Erythroblast (primary cell): ENCODE measurements at regions not wholly inside any gene's neighbourhood (a gene's known extent, or its start where the extent isn't known, plus 50 kb on each side); places are given as distances from the start of the nearest gene placed in this dataset.

Source experiments
- GATA1 ChIP-seq: IDR thresholded peaks from 2 replicates; pipeline ENCODE4 v1.6.1; 2011; ENCODE audit warnings: low read depth, mild to moderate bottlenecking, control low read depth, low read length, moderate library complexity
- POLR2A ChIP-seq: IDR thresholded peaks from 2 replicates; pipeline ENCODE4 v1.6.1; 2011; ENCODE audit warnings: mild to moderate bottlenecking, low read length

- TF ChIP-seq POLR2A = no peak
- no peak for TF ChIP-seq GATA1
These were observed 813.7 kb upstream of the HS3ST1 start for GRCh38 chr4:12242354-12242753.
